HG02870 (cell line): ENCODE measurements at regions not wholly inside any gene's neighbourhood (a gene's known extent, or its start where the extent isn't known, plus 50 kb on each side); places are given as distances from the start of the nearest gene placed in this dataset.

Experiments used
- ATAC-seq: cut with Tn5 transposase; IDR thresholded peaks from one replicate; pipeline ENCODE4 v1.9.1; 2021; ENCODE audit warnings: mild to moderate bottlenecking, moderate library complexity; ENCODE audit not compliant: unreplicated experiment

GRCh38 chr20:4521170-4521968, 164.9 kb upstream of the PRNP start:
- ATAC-seq = no peak

- ATAC-seq = no peak
Observed at GRCh38 chr20:4519534-4519933, 166.7 kb upstream of the PRNP start.

GRCh38 chr20:4516876-4517275, 169.4 kb upstream of the PRNP start:
- no peak for ATAC-seq

GRCh38 chr20:4513720-4514119, 172.5 kb upstream of the PRNP start:
- no peak for ATAC-seq

- no peak for ATAC-seq
Observed at GRCh38 chr20:4512891-4513550, 173.2 kb upstream of the PRNP start.

- ATAC-seq = no peak
Observed at GRCh38 chr20:4511776-4512175, 174.5 kb upstream of the PRNP start.

- ATAC-seq = no peak
Observed at GRCh38 chr20:4509825-4510522, 176.3 kb upstream of the PRNP start.

- no peak for ATAC-seq
Observed at GRCh38 chr20:4508773-4509172, 177.5 kb upstream of the PRNP start.

GRCh38 chr20:4507288-4507719, 179.0 kb upstream of the PRNP start:
- no peak for ATAC-seq

GRCh38 chr20:4504814-4505213, 181.4 kb upstream of the PRNP start:
- ATAC-seq = no peak

- ATAC-seq = no peak
Observed at GRCh38 chr20:4502756-4503155, 183.5 kb upstream of the PRNP start.

- no peak for ATAC-seq
Observed at GRCh38 chr20:4493386-4493785, 192.9 kb upstream of the PRNP start.

- no peak for ATAC-seq
Observed at GRCh38 chr20:4491643-4492042, 194.6 kb upstream of the PRNP start.

- no peak for ATAC-seq
Observed at GRCh38 chr20:4490606-4491280, 195.5 kb upstream of the PRNP start.

- no peak for ATAC-seq
Observed at GRCh38 chr20:4490045-4490444, 196.2 kb upstream of the PRNP start.

- no peak for ATAC-seq
Observed at GRCh38 chr20:4488407-4489339, 197.6 kb upstream of the PRNP start.

GRCh38 chr20:4484379-4484997, 201.8 kb upstream of the PRNP start:
- no peak for ATAC-seq

GRCh38 chr20:4483961-4484360, 202.3 kb upstream of the PRNP start:
- ATAC-seq = no peak

GRCh38 chr20:4483486-4483885, 202.8 kb upstream of the PRNP start:
- ATAC-seq = no peak

- ATAC-seq = no peak
Observed at GRCh38 chr20:4480104-4480503, 206.2 kb upstream of the PRNP start.
